Right lung (tissue), 2 donors: ENCODE measurements at regions not wholly inside any gene's neighbourhood (a gene's known extent, or its start where the extent isn't known, plus 50 kb on each side); places are given as distances from the start of the nearest gene placed in this dataset.
A peak's percentile ranks its signal among the peaks of the same experiment; 100 is the strongest.
"Not testable (repeated sequence)": the region's sequence is repeated elsewhere in the genome, so short reads cannot be mapped to it uniquely, and the experiment has no call there.

ENCODE experiments used
- DNase-seq, 2 donors: peaks; one replicate each; pipeline ENCODE4 v3.0.0-alpha.2; 2013

DNA sequence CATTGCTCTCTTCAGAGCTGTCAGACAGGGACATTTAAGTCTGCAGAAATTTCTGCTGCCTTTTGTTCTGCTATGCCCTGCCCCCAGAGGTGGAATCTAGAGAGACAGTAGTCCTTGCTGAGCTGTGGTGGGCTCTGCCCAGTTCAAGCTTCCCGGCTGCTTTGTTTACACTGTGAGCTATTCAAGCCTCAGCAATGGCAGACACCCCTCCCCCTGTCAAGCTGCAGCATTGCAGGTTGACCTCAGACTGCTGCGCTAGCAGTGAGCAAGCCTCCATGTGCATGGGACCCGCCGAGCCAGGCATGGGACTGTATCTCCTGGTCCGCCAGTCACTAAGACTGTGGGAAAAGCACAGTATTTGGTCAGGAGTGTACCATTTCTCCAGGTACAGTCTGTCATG is 53.6 kb upstream of the MAPK10 start:
- not testable (repeated sequence) for DNase-seq

- no peak for DNase-seq
Measured at GRCh38 chr4:86414686-86415085, 54.8 kb upstream of the MAPK10 start.

- no peak for DNase-seq
Measured at GRCh38 chr4:86416081-86416480, 56.2 kb upstream of the MAPK10 start.

DNA sequence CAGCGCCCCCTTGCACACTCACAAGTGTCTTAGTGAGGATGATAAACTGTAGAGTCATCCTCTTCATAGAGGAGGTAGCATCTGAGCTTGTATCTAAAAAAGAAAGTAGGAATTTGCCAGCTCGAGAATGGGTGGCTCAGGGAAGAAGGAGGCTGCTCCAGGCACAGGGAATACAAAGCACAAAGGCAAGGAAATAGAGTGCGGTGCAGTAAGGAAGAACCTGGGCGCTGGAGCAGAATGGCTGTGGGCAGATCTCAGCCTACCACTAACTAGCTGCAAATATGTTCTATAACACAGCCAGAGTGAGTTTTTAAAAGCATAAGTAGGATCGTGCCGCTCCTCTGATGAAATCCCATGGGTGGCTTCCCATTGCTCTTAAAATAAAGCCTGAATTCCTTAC is 61.6 kb upstream of the MAPK10 start:
- DNase-seq, result no peak

GRCh38 chr4:86431543-86432116 is 71.8 kb upstream of the MAPK10 start:
- no peak for DNase-seq

- DNase-seq, result no peak
Measured at GRCh38 chr4:86432559-86433134, 72.8 kb upstream of the MAPK10 start.

DNA sequence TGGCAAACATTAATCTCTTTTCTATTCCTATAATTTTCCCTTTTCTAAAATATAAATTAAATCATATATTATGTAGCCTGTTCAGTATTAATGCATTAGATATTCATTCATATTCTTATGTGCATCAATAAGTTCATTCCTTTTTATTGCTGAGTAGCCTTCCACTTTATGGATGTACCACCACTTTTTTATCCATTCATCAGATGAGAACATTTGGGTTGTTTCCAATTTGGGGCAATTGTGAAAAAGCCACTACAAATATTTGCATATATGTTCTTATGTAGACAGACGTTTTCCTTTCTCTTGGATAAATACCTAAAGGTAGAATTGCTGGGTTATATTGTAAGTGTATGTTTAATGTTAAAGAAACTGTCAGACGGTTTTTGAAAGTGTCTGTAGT is 79.4 kb upstream of the MAPK10 start:
- DNase-seq, result no peak

DNA sequence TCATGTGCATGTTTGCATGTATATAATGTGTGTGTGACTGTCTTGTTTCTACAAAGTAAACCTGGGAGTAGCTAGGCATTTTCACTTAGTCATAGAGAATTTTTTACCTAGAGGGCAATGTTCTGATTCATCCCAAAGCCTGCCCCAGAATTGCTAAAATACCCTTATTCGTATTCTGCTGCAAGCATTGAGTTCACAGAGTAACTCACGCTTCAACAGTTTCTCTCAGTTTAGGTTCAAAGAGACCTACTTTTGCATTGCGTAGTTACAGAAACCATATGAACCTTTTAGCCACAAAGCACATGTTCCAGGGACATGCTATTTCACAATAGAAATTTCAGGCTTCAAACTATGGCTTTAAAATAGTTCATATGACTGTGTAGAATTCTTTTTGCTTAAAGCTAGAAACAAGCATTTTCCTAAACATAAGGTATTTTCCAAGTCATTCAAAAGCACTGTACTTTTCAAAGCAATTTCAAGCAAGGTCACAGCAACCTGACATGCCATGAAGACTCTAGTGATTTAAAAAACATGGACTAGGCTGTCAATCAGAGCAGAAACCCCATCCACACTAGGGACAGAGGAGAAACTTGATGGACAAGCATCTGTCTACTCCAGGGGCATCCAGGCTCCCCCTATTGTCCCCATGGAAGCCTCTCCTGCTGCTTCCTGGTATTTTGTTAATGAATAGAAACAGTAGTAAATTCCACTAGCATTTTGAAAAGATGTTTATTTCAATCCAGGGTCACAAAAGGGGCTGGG is 81.5 kb upstream of the MAPK10 start:
- DNase-seq, result no peak

GRCh38 chr4:86442881-86443280 is 83.0 kb upstream of the MAPK10 start:
- no peak for DNase-seq

GRCh38 chr4:86443495-86443894 is 83.6 kb upstream of the MAPK10 start:
- DNase-seq, result no peak

- DNase-seq, result no peak
Measured at GRCh38 chr4:86446996-86447395, 87.1 kb upstream of the MAPK10 start.

DNA sequence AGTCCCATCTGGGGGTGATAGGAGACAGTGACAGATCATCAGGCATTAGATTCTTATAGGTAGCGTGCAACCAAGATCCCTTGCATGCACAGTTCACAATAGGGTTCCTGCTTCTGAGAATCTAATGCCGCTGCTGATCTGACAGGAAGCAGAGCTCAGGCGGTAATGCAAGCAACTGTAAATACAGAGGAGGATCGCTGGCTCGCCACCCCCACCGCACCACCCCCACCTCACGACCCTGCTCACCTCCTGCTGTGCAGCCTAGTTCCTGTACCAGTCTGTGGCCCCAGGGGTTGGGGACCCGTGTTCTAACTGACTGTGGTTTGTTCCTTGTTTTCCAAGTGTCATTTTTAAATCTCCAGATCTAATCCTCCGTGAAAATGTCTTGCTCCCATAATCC is 89.0 kb upstream of the MAPK10 start:
- no peak for DNase-seq

GRCh38 chr4:86449746-86450588 is 90.1 kb upstream of the MAPK10 start:
- DNase-seq, result no peak

GRCh38 chr4:86450861-86451260 is 91.0 kb upstream of the MAPK10 start:
- no peak for DNase-seq

DNA sequence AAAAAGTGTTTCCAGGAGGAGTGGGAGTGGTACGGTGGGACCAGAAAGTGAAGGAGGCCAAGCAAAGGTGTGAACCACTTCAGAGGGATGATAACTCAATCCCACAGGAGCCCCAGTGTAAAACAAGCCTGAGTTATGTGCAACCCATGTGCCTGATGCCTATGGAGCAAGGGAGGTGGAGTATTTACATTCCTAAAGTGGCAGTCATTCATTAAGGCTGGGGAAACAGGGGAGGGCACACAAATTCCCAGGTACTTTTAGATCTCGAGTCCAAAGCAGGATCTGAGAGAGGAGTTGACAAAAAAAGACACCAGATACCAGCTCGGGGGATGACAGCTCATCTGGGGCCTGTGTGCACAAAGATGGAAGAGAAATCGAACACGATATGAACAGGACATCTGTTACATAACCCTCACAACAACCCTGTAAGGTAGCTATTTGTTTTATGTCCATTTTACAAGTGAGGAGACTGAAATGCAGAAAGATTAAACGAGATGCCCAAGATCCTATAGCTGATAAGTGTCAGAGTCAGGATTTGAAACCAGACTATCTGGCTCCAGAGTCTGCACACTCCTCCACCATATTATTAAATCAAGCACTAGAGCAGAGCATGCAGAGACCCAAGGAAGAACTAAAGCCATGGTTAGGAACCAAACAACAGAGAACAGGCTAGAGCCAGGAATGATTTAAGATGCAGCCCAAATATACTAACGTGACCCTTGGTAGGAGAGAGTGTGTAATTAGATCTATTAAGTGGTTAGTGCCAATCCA is 91.9 kb upstream of the MAPK10 start:
- no peak for DNase-seq

DNA sequence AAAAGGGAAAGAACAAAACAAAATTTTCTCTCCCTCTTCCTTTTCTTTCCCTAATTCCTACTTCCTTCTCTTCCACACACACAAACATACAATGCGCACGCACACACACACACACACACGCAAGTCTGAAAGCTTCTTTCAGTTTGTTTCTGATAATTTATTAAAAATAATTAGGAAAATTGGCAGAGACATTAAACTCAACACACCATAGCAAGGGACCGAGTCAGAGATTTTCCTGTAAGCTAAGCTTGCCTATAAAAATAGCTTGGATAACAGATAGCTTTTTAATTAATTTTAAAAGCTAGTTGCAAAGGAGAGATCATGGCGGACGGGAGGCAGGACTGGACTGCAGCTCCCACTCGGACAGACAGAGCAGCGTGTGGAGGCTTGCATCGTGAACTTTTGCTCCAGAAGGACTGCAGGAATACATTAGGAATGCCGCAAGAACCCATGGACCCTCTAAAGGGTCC is 92.6 kb upstream of the MAPK10 start:
- peak in 1 of 2 donors; percentile 13 for DNase-seq

DNA sequence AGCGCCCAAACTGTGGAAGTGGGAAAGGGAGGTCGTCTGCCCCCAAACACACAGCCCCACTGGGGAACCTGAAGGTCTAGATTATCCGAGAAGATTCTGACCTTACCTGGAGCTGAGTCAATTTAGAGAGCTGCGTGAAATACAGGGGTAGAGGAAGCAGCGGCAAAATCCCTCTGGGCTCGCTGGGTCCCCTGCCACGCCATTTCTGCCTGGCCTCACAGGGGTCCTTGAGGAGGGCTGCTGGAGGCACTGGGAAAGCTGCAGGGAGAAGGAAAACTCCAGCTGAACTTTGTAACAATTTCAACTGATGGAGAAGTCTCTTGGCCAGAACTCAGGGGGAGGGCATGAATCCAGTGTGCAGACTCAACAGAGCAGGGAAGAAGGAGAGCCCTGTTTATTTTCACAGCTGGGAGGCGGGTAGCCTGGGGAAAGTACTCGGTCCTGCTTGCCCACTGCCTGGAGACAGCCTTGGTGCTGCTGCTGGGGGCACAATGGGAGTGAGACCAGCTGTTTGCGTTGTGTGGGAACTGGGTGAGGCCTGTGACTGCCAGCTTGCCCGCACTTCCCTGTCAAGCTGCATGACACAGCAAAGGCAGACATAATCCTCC is 93.2 kb upstream of the MAPK10 start:
- DNase-seq, result peak; percentile 45 to 55

DNA sequence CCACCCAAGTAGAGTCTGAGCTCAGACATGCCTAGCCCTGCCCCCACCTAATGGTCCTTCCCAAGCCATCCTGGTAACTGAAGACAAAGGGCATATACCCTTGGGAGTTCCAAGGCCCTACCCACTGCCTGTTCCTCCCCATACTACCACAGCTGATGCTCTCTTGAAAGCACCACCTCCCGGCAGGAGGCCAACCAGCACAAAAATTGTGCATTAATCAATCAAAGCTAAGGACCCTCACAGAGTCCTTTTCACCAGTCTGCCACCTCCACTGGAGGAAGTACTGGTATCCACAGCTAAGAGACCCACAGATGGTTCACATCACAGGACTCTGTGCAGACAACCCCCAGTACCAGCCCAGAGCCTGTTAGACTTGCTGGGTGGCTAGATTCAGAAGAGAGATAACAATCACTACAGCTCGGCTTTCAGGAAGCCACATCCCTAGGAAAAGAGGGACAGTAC is 93.8 kb upstream of the MAPK10 start:
- DNase-seq, result not testable (repeated sequence)

DNA sequence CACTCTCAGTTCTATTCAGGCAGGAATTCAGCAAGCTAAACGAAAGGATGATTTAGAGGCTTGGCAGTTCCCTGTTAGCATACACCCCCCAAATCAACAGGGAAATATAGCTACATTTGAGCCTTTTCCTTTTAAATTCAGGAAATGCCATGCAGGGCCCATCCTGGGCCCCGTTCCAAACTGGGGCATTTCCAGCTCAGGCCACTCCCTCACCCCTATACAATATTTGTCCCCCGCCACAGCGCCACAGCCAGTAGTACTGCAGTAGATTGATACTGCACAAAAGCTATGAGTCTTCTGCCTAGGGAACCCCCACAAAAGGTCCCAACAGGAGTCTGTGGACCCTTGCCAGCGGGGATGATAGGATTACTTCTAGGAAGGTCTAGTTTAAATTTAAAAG is 102.0 kb upstream of the MAPK10 start:
- DNase-seq, result no peak

- no peak for DNase-seq
Measured at GRCh38 chr4:86472377-86473019, 112.6 kb upstream of the MAPK10 start.
